Panc1 (cell line): ENCODE measurements at regions not wholly inside any gene's neighbourhood (a gene's known extent, or its start where the extent isn't known, plus 50 kb on each side); places are given as distances from the start of the nearest gene placed in this dataset.

Experiments used
- ATAC-seq: fragments of 200-7000 bp; cut with Tn5 transposase; 2 replicates; pipeline ENCODE4 v1.9.1; 2020; ENCODE audit warnings: mild to moderate bottlenecking, moderate library complexity
- BruUV-seq: library from RNA; stranded (reverse); fragments of 400-500 nt; replicated peaks from 2 replicates; lab custom pipeline; 2021; lab: Mats Ljungman, UMichigan
- CTCF ChIA-PET: fragments of 300-600 bp; sonication (Branson Sonifier 250); formaldehyde crosslinking; loops from one replicate; lab custom pipeline; 2022; ENCODE audit warnings: antibody characterized with exemption; lab: Charles Lee
- POLR2A ChIA-PET: fragments of 300-600 bp; sonication (Branson Sonifier 250); formaldehyde crosslinking; loops from one replicate; lab custom pipeline; 2022; ENCODE audit warnings: antibody characterized with exemption; lab: Charles Lee
- DNase-seq: peaks from one replicate; pipeline ENCODE4 v3.0.0-alpha.2; 2010; ENCODE audit warnings: low read depth, low spot score
- H3K27ac ChIP-seq: 2 replicates; pipeline ENCODE4 v1.5.1; 2011; ENCODE audit warnings: mild to moderate bottlenecking, low read length, inconsistent platforms
- H3K27me3 ChIP-seq: fragments of 200-500 bp; sonication (Bioruptor generic); 2 replicates; pipeline ENCODE4 v1.6.0; 2014; ENCODE audit warnings: low read length, inconsistent platforms; ENCODE audit not compliant: control insufficient read depth, insufficient read depth
- H3K36me3 ChIP-seq: fragments of 200-500 bp; sonication (Bioruptor generic); 2 replicates; pipeline ENCODE4 v1.5.1; 2014; ENCODE audit warnings: inconsistent platforms, mild to moderate bottlenecking, low read length, moderate library complexity; ENCODE audit not compliant: control insufficient read depth, insufficient read depth
- H3K4me1 ChIP-seq: 2 replicates; pipeline ENCODE4 v1.5.1; 2011; ENCODE audit warnings: inconsistent platforms, mild to moderate bottlenecking, low read length, moderate library complexity; ENCODE audit not compliant: control insufficient read depth, insufficient read depth
- H3K4me3 ChIP-seq, 2 experiments: 2 replicates each; pipeline ENCODE4 v1.5.1; 2011 to 2012; ENCODE audit warnings: low read depth in 2 of 2, low read length in 2 of 2, mild to moderate bottlenecking in 2 of 2, inconsistent platforms in 1 of 2, moderate library complexity in 1 of 2
- H3K9me3 ChIP-seq: fragments of 200-500 bp; sonication (Bioruptor generic); 2 replicates; pipeline ENCODE4 v1.5.1; 2014; ENCODE audit warnings: low read depth, mild to moderate bottlenecking, inconsistent platforms, low read length, moderate library complexity; ENCODE audit not compliant: control insufficient read depth, insufficient read depth
- CTCF ChIP-seq: fragments of 450-650 bp; IDR thresholded peaks from 2 replicates; pipeline ENCODE4 v1.5.1; 2017; ENCODE audit warnings: mild to moderate bottlenecking
- POLR2AphosphoS5 ChIP-seq: IDR thresholded peaks from 2 replicates; pipeline ENCODE4 v1.6.1; 2012; ENCODE audit warnings: mild to moderate bottlenecking, low read depth, low read length, moderate library complexity
- SIN3A ChIP-seq: IDR thresholded peaks from 2 replicates; pipeline ENCODE4 v1.6.1; 2012; ENCODE audit warnings: low read depth, mild to moderate bottlenecking, low read length, moderate library complexity, borderline replicate concordance; ENCODE audit not compliant: insufficient read depth
- TCF7L2 ChIP-seq: IDR thresholded peaks from 2 replicates; pipeline ENCODE4 v1.6.1; 2011; ENCODE audit warnings: mild to moderate bottlenecking, low read depth, low read length, inconsistent platforms
- in situ Hi-C: cut with HindIII; loops from 2 replicates; pipeline ENCODE4 v1.10.0; 2016; ENCODE audit warnings: low sequenced_read_pairs, low pct_unique_long_range_greater_than_20kb
- intact Hi-C: fragments of 100-400 bp; cut with micrococcal nuclease; formaldehyde crosslinking; loops from one replicate; pipeline ENCODE4 v1.10.0; 2022; ENCODE audit not compliant: unreplicated experiment
- TF ChIP-seq, protein P1 (sequence below), 2 experiments: IDR thresholded peaks; 2 replicates each; pipeline ENCODE4 v1.6.1; 2011 to 2012; ENCODE audit warnings: low read depth in 2 of 2, control low read depth in 1 of 2, low read length in 1 of 2, mild to moderate bottlenecking in 1 of 2, moderate library complexity in 1 of 2; ENCODE audit not compliant: insufficient read depth in 1 of 2

DNA sequence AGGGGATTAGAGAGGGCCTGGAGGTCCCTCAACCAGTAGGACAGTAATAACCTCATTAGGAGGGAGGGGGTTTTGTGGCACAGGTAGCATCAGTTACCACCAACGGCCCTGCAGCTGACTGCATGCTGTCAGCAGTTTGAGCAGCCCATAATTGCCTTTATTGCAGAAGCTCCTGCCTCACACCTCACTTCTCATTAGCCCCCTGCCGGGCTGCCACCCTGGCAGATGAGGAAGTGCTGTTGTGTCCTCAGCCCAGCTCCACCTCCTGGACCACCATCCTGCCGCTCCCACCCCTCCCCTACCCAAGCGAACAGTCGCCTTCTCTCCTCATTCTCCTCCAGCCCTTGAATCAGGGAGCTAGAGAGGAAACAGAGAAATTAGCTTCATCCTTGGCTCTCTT lies 237.4 kb downstream of the LMX1A start:
- ChIA-PET CTCF (interaction anchor here (0.6 to 1.0 kb wide), 3 partner anchors 23 to 254 kb away, joined by 3 to 17 read pairs (median 7); no protein-coding TSS in a partner anchor), POLR2A (no interaction called here)
- peaks cover 3% of the 10 kb centered on the region for H3K27me3 ChIP-seq
- H3K27ac ChIP-seq: no peak overlapping the region
- DNase-seq: no peak
- H3K9me3 ChIP-seq: no peaks in the 10 kb centered on the region
- H3K36me3 ChIP-seq: no peaks in the 10 kb centered on the region
- in situ Hi-C loops: no loop called here
- TF ChIP-seq POLR2AphosphoS5 (no peak), TCF7L2 (no peak), CTCF (no peak), SIN3A (no peak)
- TF ChIP-seq, protein P1, sequence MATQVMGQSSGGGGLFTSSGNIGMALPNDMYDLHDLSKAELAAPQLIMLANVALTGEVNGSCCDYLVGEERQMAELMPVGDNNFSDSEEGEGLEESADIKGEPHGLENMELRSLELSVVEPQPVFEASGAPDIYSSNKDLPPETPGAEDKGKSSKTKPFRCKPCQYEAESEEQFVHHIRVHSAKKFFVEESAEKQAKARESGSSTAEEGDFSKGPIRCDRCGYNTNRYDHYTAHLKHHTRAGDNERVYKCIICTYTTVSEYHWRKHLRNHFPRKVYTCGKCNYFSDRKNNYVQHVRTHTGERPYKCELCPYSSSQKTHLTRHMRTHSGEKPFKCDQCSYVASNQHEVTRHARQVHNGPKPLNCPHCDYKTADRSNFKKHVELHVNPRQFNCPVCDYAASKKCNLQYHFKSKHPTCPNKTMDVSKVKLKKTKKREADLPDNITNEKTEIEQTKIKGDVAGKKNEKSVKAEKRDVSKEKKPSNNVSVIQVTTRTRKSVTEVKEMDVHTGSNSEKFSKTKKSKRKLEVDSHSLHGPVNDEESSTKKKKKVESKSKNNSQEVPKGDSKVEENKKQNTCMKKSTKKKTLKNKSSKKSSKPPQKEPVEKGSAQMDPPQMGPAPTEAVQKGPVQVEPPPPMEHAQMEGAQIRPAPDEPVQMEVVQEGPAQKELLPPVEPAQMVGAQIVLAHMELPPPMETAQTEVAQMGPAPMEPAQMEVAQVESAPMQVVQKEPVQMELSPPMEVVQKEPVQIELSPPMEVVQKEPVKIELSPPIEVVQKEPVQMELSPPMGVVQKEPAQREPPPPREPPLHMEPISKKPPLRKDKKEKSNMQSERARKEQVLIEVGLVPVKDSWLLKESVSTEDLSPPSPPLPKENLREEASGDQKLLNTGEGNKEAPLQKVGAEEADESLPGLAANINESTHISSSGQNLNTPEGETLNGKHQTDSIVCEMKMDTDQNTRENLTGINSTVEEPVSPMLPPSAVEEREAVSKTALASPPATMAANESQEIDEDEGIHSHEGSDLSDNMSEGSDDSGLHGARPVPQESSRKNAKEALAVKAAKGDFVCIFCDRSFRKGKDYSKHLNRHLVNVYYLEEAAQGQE (IDR thresholded peaks at IDR 0.05; ENCODE audit: insufficient read depth in 1 of 2, low read depth in 2 of 2, low read length in 1 of 2): no peak
- ATAC-seq: no peak
- BruUV-seq: no TSS peak
- H3K4me3 ChIP-seq: no peak overlapping the region
- intact Hi-C loops: no loop called here
- H3K4me1 ChIP-seq: no peaks in the 10 kb centered on the region; the same call in 1 of the 2 replicates

DNA sequence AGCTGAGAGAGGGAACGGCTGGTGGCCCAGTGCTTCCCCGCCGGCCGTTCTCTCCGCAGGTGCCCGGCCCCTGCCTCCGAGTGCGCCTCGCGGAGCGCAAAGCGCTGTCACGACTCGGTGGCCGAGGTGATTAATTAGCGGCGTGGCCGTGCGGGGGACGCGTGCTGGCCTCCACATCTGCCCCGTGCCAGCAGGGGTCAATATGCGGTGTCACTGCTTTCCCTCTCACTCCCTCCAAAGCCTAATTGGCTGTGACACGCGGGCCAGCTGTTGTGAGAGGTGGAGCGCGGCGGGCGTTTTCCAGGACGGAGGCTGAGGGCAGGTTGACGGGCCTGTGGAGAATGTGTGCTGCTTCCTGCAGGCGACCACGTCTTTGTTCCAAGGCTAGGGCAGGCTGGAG lies 239.0 kb downstream of the LMX1A start:
- Histone ChIP-seq H3K4me1 (no peaks in the 10 kb centered on the region; the same call in 1 of the 2 replicates), H3K27me3 (peaks cover 2% of the 10 kb centered on the region), H3K27ac (no peak overlapping the region), H3K36me3 (no peaks in the 10 kb centered on the region), H3K4me3 (no peak overlapping the region), H3K9me3 (no peaks in the 10 kb centered on the region)
- in situ Hi-C loops (no loop called here), intact Hi-C loops (no loop called here)
- ChIA-PET CTCF (no interaction called here), POLR2A (no interaction called here)
- BruUV-seq: no TSS peak
- TF ChIP-seq TCF7L2 (no peak), CTCF (no peak), POLR2AphosphoS5 (no peak), SIN3A (no peak)
- TF ChIP-seq, protein P1 (IDR thresholded peaks at IDR 0.05; ENCODE audit: insufficient read depth in 1 of 2, low read depth in 2 of 2, low read length in 1 of 2): no peak
- ATAC-seq (no peak), DNase-seq (no peak)
